OCI-LY1 (cell line): ENCODE measurements at regions not wholly inside any gene's neighbourhood (a gene's known extent, or its start where the extent isn't known, plus 50 kb on each side); places are given as distances from the start of the nearest gene placed in this dataset.

ENCODE experiments used
- CTCF ChIP-seq: fragments of 200-600 bp; sonication (generic), shearing (Covaris generic); IDR thresholded peaks from 2 replicates; pipeline ENCODE4 v1.5.1; 2017; ENCODE audit warnings: mild to moderate bottlenecking, antibody characterized with exemption, low read length, moderate library complexity, mixed read lengths
- EZH2 ChIP-seq: fragments of 200-600 bp; sonication (generic), shearing (Covaris generic); IDR thresholded peaks from 2 replicates; pipeline ENCODE4 v1.8.0; 2017; ENCODE audit warnings: borderline replicate concordance, mixed run types, mild to moderate bottlenecking, antibody characterized with exemption, low read length, moderate library complexity, mixed read lengths

- TF ChIP-seq CTCF (no peak), EZH2 (no peak)
These were observed 80.5 kb upstream of the SEC11C start for GRCh38 chr18:59059140-59059539.
